Heart left ventricle (tissue), 16 donors: ENCODE measurements at regions not wholly inside any gene's neighbourhood (a gene's known extent, or its start where the extent isn't known, plus 50 kb on each side); places are given as distances from the start of the nearest gene placed in this dataset.

Experiments
- ATAC-seq, 4 donors: fragments of 200-7000 bp; cut with Tn5 transposase; one replicate each; pipeline ENCODE4 v1.9.1; 2020 to 2022; ENCODE audit warnings: moderate library complexity in 4 of 4, mild to moderate bottlenecking in 3 of 4, moderate number of reproducible peaks in 1 of 4
- DNase-seq, 5 donors: peaks; one replicate each; pipeline ENCODE4 v3.0.0-alpha.2; 2020
- H3K27ac ChIP-seq, 12 donors: fragments of 200-600 bp; sonication (generic) in 4 of 12; one replicate each; pipeline versions ENCODE4 v1.5.0 to v1.8.0; 2016 to 2022; ENCODE audit warnings: mild to moderate bottlenecking in 2 of 12
- H3K27me3 ChIP-seq, 9 donors: fragments of 200-600 bp; sonication (generic) in 2 of 9; one replicate each; pipeline versions ENCODE4 v1.5.1 to v1.8.0; 2016 to 2022; ENCODE audit warnings: mild to moderate bottlenecking in 3 of 9
- H3K36me3 ChIP-seq, 9 donors: fragments of 200-600 bp; sonication (generic) in 2 of 9; one replicate each; pipeline versions ENCODE4 v1.5.0 to v1.8.0; 2018 to 2022; ENCODE audit warnings: mild to moderate bottlenecking in 2 of 9
- H3K4me1 ChIP-seq, 12 donors: fragments of 200-600 bp; sonication (generic) in 4 of 12; one replicate each; pipeline versions ENCODE4 v1.5.0 to v1.8.0; 2016 to 2022; ENCODE audit warnings: mild to moderate bottlenecking in 3 of 12
- H3K4me3 ChIP-seq, 12 donors: fragments of 200-600 bp; sonication (generic) in 4 of 12; one replicate each; pipeline versions ENCODE4 v1.5.0 to v1.8.0; 2017 to 2022; ENCODE audit warnings: mild to moderate bottlenecking in 9 of 12, moderate library complexity in 4 of 12
- H3K9me3 ChIP-seq, 12 donors: fragments of 200-600 bp; sonication (generic) in 4 of 12; one replicate each; pipeline versions ENCODE4 v1.5.0 to v1.8.0; 2016 to 2022; ENCODE audit warnings: mild to moderate bottlenecking in 1 of 12
- POLR2A ChIP-seq, 2 donors: fragments of 450-650 bp; IDR thresholded peaks; one replicate each; pipeline ENCODE4 v1.6.1; 2017; ENCODE audit warnings: antibody characterized with exemption in 2 of 2, mild to moderate bottlenecking in 2 of 2, moderate library complexity in 2 of 2
- WGBS, 4 donors: extraction: QIAGEN DNeasy Blood & Tissue Kit in 2 of 4; methylation state at CpG; one replicate each; pipeline versions ENCODE4 v1.1.5 to v1.1.7; 2013 to 2018; 5-methylcytosine and 5-hydroxymethylcytosine counted together
- intact Hi-C, 10 donors: fragments of 100-400 bp; cut with DNase I; formaldehyde crosslinking; loops; one replicate each; pipeline versions ENCODE4 v1.11.1 to v1.14.2; 2022
- TF ChIP-seq, protein P1 (sequence below), 12 donors: fragments of 200-600 bp; sonication (generic) in 4 of 12; IDR thresholded peaks; one replicate each; pipeline versions ENCODE4 v1.5.0 to v1.8.0; 2018 to 2022; ENCODE audit warnings: antibody characterized with exemption in 12 of 12, mild to moderate bottlenecking in 5 of 12
- donor health status: ischemic (EF 13 %, LVEDD 7.1; RV severe dilation, severe dysfunction).
- donor health status: healthy with polysubstance abuse.
- donor health status: DM: no; HTN: yes; CAD: no.
- donor health status: DM: no; HTN: no; CAD: no.
- donor health status: ischemic (EF 25% LVEDD 6.9; RV normal size, moderate dysfunction).
- donor health status: ischemic (EF 25% LVEDD 5.7; RV mildly dilated, moderate dysfunction).
- donor health status: healthy.
- donor health status: DM: yes; HTN: yes; CAD: no.
- donor health status: ischemic (EF 35%, LVEDD 5.7; RV mildly dilated, moderate dysfunction).
- donor health status: nonischemic (EF 11% LVEDD 7.7; RV severe dilation, severe dysfunction).
- donor health status: DM: yes; HTN: yes; CAD: no.
- donor health status: PGD.
- donor health status: ischemic (EF 29% LVEDD 5.4; RV normal size, mild dysfunction).
- donor health status: nonischemic (EF 23%, LVEDD 6.1; RV moderate dilation, normal function).

DNA sequence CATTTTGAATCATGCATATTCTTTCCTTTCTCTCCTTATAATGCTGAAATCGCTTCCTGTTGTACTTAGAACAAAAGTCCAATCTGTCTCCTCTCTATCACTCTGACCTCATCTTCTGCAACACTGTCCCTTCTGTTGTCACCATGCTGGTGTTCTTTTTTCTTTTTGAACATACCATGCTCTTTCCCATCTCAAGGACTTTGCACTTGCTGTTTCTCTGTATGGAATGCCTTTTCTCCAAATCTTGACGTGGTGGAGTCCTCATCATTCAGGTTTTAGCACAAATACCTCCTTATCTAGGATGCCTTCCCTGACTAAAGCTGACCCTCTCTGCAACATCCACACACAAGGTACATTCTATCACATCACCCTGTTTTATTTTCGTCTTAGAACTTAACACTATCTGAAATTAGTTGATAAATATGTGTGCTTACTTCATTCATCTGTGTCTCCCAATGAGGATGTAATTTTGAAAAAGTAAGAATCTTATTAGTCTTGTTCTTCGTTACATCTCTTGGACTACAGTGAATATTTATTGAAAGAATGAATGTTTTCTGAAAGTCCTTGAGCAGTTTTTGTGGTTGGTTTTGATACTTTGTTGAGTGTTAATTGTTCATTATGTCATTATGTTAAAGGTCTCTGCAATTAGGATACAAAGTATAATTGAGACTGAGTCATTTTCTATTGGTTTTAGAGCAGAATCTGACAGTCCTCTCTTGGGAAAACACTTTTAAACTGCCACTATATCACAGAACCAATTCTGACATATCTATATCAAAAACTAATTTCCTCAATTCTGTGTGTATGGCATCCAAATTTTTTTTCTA lies 145.3 kb upstream of the RASA1 start:
- H3K4me3 ChIP-seq = no peak overlapping the region
- no peaks in the 10 kb centered on the region for H3K27me3 ChIP-seq
- peak overlapping the region in 1 of 12 donors; percentile 76 for H3K27ac ChIP-seq
- H3K9me3 ChIP-seq = no peaks in the 10 kb centered on the region
- WGBS, 4 donors = 61 to 69% (median 64%) methylated on average over 4 of the region's 4 CpGs
- intact Hi-C loops = no loop called here
- H3K36me3 ChIP-seq = no peaks in the 10 kb centered on the region
- peaks cover 0 to 38% (median 0%) of the 10 kb centered on the region in 12 donors for H3K4me1 ChIP-seq
- no peak for ATAC-seq
- TF ChIP-seq POLR2A (IDR thresholded peaks at IDR 0.05) = no peak
- TF ChIP-seq, protein P1, sequence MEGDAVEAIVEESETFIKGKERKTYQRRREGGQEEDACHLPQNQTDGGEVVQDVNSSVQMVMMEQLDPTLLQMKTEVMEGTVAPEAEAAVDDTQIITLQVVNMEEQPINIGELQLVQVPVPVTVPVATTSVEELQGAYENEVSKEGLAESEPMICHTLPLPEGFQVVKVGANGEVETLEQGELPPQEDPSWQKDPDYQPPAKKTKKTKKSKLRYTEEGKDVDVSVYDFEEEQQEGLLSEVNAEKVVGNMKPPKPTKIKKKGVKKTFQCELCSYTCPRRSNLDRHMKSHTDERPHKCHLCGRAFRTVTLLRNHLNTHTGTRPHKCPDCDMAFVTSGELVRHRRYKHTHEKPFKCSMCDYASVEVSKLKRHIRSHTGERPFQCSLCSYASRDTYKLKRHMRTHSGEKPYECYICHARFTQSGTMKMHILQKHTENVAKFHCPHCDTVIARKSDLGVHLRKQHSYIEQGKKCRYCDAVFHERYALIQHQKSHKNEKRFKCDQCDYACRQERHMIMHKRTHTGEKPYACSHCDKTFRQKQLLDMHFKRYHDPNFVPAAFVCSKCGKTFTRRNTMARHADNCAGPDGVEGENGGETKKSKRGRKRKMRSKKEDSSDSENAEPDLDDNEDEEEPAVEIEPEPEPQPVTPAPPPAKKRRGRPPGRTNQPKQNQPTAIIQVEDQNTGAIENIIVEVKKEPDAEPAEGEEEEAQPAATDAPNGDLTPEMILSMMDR (IDR thresholded peaks at IDR 0.05) = no peak
- DNase-seq = no peak

DNA sequence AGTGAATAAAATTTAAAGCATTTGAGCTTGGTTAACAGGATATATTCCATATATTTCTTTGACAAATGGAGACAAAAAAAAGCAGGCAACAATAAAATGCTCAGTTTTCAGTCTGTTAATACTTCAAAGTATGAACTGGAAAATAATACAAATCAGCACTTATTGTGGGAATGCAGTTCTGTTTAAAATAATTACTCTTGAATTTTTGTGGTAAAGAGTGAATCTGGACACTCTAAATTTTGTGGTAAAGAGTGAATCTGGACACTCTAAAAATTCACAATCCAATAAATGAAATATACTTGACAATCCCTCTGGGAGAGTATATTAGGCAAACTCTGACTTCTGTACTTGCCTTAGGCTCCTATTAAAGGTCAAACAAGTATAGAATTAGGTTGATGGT lies 141.9 kb upstream of the RASA1 start:
- Histone ChIP-seq H3K4me3 (no peak overlapping the region), H3K4me1 (peaks cover 0 to 23% (median 0%) of the 10 kb centered on the region in 12 donors), H3K27me3 (no peaks in the 10 kb centered on the region), H3K9me3 (no peaks in the 10 kb centered on the region), H3K27ac (no peak overlapping the region), H3K36me3 (no peaks in the 10 kb centered on the region)
- DNase-seq = no peak
- no peak for ATAC-seq
- TF ChIP-seq, protein P1 (IDR thresholded peaks at IDR 0.05) = no peak
- TF ChIP-seq POLR2A (IDR thresholded peaks at IDR 0.05) = no peak
- intact Hi-C loops = no loop called here

DNA sequence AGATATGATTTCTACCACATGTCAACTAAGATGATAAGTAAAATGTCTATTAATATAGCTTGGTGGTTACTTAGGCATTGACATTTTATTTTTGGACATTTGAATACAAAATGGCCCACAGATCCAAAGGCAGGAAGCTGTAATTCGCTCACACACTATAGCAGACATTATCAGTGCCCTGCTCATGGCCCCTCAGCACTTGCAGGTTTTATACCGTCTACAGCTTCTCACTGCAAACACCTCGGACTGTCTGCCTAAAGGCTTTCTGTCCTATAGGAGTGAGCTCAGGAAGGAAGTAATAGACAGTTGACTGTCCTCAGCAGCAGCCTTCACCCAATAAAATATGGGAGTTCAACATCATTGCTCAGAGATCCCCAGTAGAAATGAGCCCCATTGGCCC lies 140.8 kb upstream of the RASA1 start:
- intact Hi-C loops = no loop called here
- 67 to 69% (median 68%) methylated on average over 3 of the region's 3 CpGs for WGBS, 4 donors

GRCh38 chr5:87127426-87127825 lies 140.3 kb upstream of the RASA1 start:
- intact Hi-C loops = no loop called here

More for the DNA sequence above, 140.8 kb upstream of the RASA1 start:
- Histone ChIP-seq H3K36me3 (no peaks in the 10 kb centered on the region), H3K4me1 (peaks cover 0 to 12% (median 0%) of the 10 kb centered on the region in 12 donors), H3K9me3 (no peaks in the 10 kb centered on the region), H3K4me3 (no peak overlapping the region), H3K27ac (no peak overlapping the region), H3K27me3 (no peaks in the 10 kb centered on the region)
- ATAC-seq (no peak), DNase-seq (no peak)
- TF ChIP-seq, protein P1 (IDR thresholded peaks at IDR 0.05) = no peak
- TF ChIP-seq POLR2A (IDR thresholded peaks at IDR 0.05) = no peak

More at GRCh38 chr5:87127426-87127825, 140.3 kb upstream of the RASA1 start:
- Histone ChIP-seq H3K4me1 (peaks cover 0 to 6% (median 0%) of the 10 kb centered on the region in 12 donors), H3K9me3 (no peaks in the 10 kb centered on the region), H3K27me3 (no peaks in the 10 kb centered on the region), H3K27ac (no peak overlapping the region), H3K36me3 (no peaks in the 10 kb centered on the region), H3K4me3 (no peak overlapping the region)
- DNase-seq = no peak
- WGBS, 4 donors = 88 to 100% (median 95%) methylated on average over 1 of the region's 1 CpG
- ATAC-seq = no peak
- TF ChIP-seq POLR2A (IDR thresholded peaks at IDR 0.05) = no peak
